Mesothelial cell of epicardium (in vitro differentiated cells): ENCODE measurements at regions not wholly inside any gene's neighbourhood (a gene's known extent, or its start where the extent isn't known, plus 50 kb on each side); places are given as distances from the start of the nearest gene placed in this dataset.

Experiments
- DNase-seq, 2 experiments: peaks; one replicate each; pipeline ENCODE4 v3.0.0; 2021; ENCODE audit warnings: low spot score in 2 of 2; ENCODE audit not compliant: unreplicated experiment in 2 of 2
- H3K27ac Mint-ChIP-seq: 2 replicates; pipeline ENCODE4 v1.8.0; 2021; ENCODE audit warnings: mixed read lengths
- H3K27me3 Mint-ChIP-seq: 2 replicates; pipeline ENCODE4 v1.8.0; 2021; ENCODE audit warnings: low read depth, mixed read lengths
- H3K36me3 Mint-ChIP-seq: 2 replicates; pipeline ENCODE4 v1.8.0; 2021; ENCODE audit warnings: mixed read lengths
- H3K4me1 Mint-ChIP-seq: 2 replicates; pipeline ENCODE4 v1.8.0; 2021; ENCODE audit warnings: mixed read lengths
- H3K4me3 Mint-ChIP-seq: 2 replicates; pipeline ENCODE4 v1.8.0; 2021; ENCODE audit warnings: mild to moderate bottlenecking, moderate library complexity, mixed read lengths
- H3K9me3 Mint-ChIP-seq: 2 replicates; pipeline ENCODE4 v1.8.0; 2021; ENCODE audit warnings: mixed read lengths
- CTCF ChIP-seq: fragments of 200-600 bp; sonication (generic); IDR thresholded peaks from one replicate; pipeline ENCODE4 v1.5.0; 2021; ENCODE audit warnings: antibody characterized with exemption; ENCODE audit not compliant: unreplicated experiment

GRCh38 chr3:176699288-176699687, 498.0 kb downstream of the TBL1XR1 start:
- H3K36me3 Mint-ChIP-seq: no peaks in the 10 kb centered on the region
- DNase-seq: no peak
- H3K9me3 Mint-ChIP-seq: peaks cover 13% of the 10 kb centered on the region
- H3K27ac Mint-ChIP-seq: no peak overlapping the region
- H3K4me1 Mint-ChIP-seq: peaks cover 12% of the 10 kb centered on the region
- no peaks in the 10 kb centered on the region for H3K27me3 Mint-ChIP-seq
- H3K4me3 Mint-ChIP-seq: no peak overlapping the region
- TF ChIP-seq CTCF: no peak

- no peak for DNase-seq
- H3K4me3 Mint-ChIP-seq: no peak overlapping the region
- H3K36me3 Mint-ChIP-seq: no peaks in the 10 kb centered on the region
- no peaks in the 10 kb centered on the region for H3K27me3 Mint-ChIP-seq
- peaks cover 12% of the 10 kb centered on the region for H3K4me1 Mint-ChIP-seq
- H3K9me3 Mint-ChIP-seq: peaks cover 7% of the 10 kb centered on the region
- no peak overlapping the region for H3K27ac Mint-ChIP-seq
- no peak for TF ChIP-seq CTCF
Measured at GRCh38 chr3:176697284-176697889, 499.9 kb downstream of the TBL1XR1 start.

- Mint-ChIP-seq H3K4me1 (peaks cover 12% of the 10 kb centered on the region), H3K27ac (no peak overlapping the region), H3K4me3 (no peak overlapping the region), H3K9me3 (peaks cover 6% of the 10 kb centered on the region), H3K36me3 (no peaks in the 10 kb centered on the region), H3K27me3 (no peaks in the 10 kb centered on the region)
- DNase-seq: no peak
- TF ChIP-seq CTCF: no peak
Measured at GRCh38 chr3:176696816-176697215, 500.5 kb downstream of the TBL1XR1 start.

GRCh38 chr3:176692966-176693785, 504.1 kb downstream of the TBL1XR1 start:
- Mint-ChIP-seq H3K27me3 (no peaks in the 10 kb centered on the region), H3K4me3 (no peak overlapping the region), H3K27ac (no peak overlapping the region), H3K9me3 (no peaks in the 10 kb centered on the region), H3K4me1 (peaks cover 12% of the 10 kb centered on the region), H3K36me3 (no peaks in the 10 kb centered on the region)
- no peak for TF ChIP-seq CTCF
- no peak for DNase-seq

- no peak for DNase-seq
- H3K4me1 Mint-ChIP-seq: peaks cover 9% of the 10 kb centered on the region
- no peaks in the 10 kb centered on the region for H3K36me3 Mint-ChIP-seq
- no peak overlapping the region for H3K27ac Mint-ChIP-seq
- H3K27me3 Mint-ChIP-seq: no peaks in the 10 kb centered on the region
- H3K9me3 Mint-ChIP-seq: no peaks in the 10 kb centered on the region
- no peak for TF ChIP-seq CTCF
- no peak overlapping the region for H3K4me3 Mint-ChIP-seq
Measured at GRCh38 chr3:176692199-176692965, 504.9 kb downstream of the TBL1XR1 start.
